Lower leg skin (tissue), 3 donors: ENCODE measurements at regions not wholly inside any gene's neighbourhood (a gene's known extent, or its start where the extent isn't known, plus 50 kb on each side); places are given as distances from the start of the nearest gene placed in this dataset.

Source experiments
- CTCF ChIP-seq, 3 donors: fragments of 450-650 bp; IDR thresholded peaks; one replicate each; pipeline ENCODE4 v1.5.1; 2016; ENCODE audit warnings: antibody characterized with exemption in 3 of 3, mild to moderate bottlenecking in 3 of 3, moderate library complexity in 2 of 3
- POLR2A ChIP-seq, 2 donors: fragments of 450-650 bp; IDR thresholded peaks; one replicate each; pipeline ENCODE4 v1.6.1; 2016 to 2017; ENCODE audit warnings: antibody characterized with exemption in 2 of 2, mild to moderate bottlenecking in 1 of 2, moderate library complexity in 1 of 2

GRCh38 chr14:53865711-53866110 is 90.9 kb downstream of the BMP4 start:
- no peak for TF ChIP-seq CTCF (IDR thresholded peaks at IDR 0.05)
- TF ChIP-seq POLR2A (IDR thresholded peaks at IDR 0.05), result no peak
